RWPE1 (cell line): ENCODE measurements at regions not wholly inside any gene's neighbourhood (a gene's known extent, or its start where the extent isn't known, plus 50 kb on each side); places are given as distances from the start of the nearest gene placed in this dataset.
A peak's percentile ranks its signal among the peaks of the same experiment; 100 is the strongest.
"Not testable (repeated sequence)": the region's sequence is repeated elsewhere in the genome, so short reads cannot be mapped to it uniquely, and the experiment has no call there.

Experiments
- CTCF ChIA-PET: fragments of 350-600 bp; sonication (Branson Sonifier 250); formaldehyde crosslinking; extraction: SDS; loops from one replicate; lab custom pipeline; 2021; lab: Yijun Ruan, JAX
- POLR2A ChIA-PET: fragments of 400-600 bp; formaldehyde crosslinking; extraction: SDS; loops from one replicate; lab custom pipeline; 2020; ENCODE audit warnings: antibody characterized with exemption; ENCODE audit not compliant: low non-redundant PET; lab: Yijun Ruan, JAX
- DNase-seq: peaks from one replicate; pipeline ENCODE4 v3.0.0; 2012; ENCODE audit warnings: low spot score
- H3K27ac ChIP-seq: fragments of 450-650 bp; 2 replicates; pipeline ENCODE4 v1.5.1; 2017
- TF ChIP-seq, protein P1 (sequence below): fragments of 450-650 bp; conservative IDR thresholded peaks from 2 replicates; pipeline ENCODE4 v1.5.1; 2017; ENCODE audit warnings: low read depth, mild to moderate bottlenecking

DNA sequence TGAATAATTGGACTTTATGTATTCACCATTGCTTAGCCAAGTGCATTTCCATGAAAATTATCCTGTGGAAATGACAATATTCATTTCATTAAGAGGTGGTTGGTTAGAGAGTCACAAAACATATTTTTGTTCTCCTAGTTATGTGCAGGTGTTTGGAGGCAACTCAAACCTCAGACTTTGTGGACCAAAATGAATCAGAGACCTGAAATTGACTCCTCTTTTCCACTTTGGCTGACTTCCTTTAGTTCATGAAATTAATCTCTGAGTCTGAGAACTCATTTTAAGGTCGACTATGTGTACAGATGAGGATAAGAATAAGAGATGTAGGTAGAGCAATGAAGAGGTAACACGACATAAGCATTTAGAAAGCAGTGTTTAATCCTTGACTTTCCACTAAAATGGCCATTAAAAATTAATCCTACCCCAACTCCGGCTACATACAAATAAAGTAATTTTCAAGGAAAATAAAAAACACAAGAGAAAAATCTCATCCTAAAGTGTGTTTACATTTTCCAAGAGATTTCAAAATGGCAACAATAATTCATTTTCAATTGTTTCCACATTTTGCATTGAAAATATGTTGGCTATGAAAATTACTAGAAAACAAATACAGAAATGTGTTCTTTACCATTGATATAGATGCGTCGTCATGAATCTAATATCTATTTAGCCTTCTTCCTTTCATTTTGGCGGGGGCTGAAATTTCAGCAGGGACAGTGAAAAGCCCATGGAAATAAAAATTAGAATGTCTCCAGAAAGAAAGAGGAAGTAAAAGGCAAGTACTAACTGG is 185.4 kb upstream of the CSNK1A1L start:
- no peak for DNase-seq
- CTCF ChIA-PET: no interaction called here
- no peak overlapping the region for H3K27ac ChIP-seq
- TF ChIP-seq, protein P1, sequence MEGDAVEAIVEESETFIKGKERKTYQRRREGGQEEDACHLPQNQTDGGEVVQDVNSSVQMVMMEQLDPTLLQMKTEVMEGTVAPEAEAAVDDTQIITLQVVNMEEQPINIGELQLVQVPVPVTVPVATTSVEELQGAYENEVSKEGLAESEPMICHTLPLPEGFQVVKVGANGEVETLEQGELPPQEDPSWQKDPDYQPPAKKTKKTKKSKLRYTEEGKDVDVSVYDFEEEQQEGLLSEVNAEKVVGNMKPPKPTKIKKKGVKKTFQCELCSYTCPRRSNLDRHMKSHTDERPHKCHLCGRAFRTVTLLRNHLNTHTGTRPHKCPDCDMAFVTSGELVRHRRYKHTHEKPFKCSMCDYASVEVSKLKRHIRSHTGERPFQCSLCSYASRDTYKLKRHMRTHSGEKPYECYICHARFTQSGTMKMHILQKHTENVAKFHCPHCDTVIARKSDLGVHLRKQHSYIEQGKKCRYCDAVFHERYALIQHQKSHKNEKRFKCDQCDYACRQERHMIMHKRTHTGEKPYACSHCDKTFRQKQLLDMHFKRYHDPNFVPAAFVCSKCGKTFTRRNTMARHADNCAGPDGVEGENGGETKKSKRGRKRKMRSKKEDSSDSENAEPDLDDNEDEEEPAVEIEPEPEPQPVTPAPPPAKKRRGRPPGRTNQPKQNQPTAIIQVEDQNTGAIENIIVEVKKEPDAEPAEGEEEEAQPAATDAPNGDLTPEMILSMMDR: no peak
- POLR2A ChIA-PET: no interaction called here

DNA sequence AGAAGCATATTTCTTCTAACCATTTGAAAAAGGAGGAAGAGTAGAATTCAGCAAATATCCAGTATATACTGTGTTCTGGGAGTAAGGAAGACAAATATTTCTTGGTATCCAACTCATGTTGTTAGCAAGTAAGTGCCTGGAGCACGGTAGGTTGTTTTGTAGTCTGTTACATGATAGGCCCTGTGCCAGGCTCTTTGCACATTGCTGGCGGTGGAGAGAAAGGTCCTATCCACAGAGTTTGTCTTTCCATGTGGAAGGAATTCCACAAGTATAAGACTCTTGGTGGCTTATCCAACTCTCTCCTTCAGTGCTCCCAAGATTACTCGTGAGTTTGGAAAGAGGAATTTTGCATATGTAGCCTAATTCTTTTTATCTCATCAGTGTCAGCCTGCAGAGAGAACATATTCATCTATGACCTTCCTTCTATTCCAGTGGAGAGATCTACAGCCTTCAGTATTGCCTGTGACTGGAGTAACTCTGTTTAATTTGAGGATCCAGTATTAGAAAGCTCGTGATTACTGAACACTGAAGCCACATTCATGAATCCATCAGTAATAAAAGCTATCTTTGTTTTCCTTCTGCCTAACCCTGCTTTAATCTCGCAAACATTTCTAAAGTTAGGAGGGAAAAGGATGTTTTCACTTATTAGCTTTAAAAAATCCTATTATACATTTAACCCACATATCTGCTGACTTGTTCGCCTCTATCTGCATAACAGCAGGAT is 183.9 kb upstream of the CSNK1A1L start:
- TF ChIP-seq, protein P1: no peak
- no peak overlapping the region for H3K27ac ChIP-seq
- no peak for DNase-seq
- CTCF ChIA-PET: interaction anchor here (0.5 kb wide), 1 partner anchor 60 kb away, joined by 5 read pairs; no protein-coding TSS in a partner anchor
- POLR2A ChIA-PET: no interaction called here

DNA sequence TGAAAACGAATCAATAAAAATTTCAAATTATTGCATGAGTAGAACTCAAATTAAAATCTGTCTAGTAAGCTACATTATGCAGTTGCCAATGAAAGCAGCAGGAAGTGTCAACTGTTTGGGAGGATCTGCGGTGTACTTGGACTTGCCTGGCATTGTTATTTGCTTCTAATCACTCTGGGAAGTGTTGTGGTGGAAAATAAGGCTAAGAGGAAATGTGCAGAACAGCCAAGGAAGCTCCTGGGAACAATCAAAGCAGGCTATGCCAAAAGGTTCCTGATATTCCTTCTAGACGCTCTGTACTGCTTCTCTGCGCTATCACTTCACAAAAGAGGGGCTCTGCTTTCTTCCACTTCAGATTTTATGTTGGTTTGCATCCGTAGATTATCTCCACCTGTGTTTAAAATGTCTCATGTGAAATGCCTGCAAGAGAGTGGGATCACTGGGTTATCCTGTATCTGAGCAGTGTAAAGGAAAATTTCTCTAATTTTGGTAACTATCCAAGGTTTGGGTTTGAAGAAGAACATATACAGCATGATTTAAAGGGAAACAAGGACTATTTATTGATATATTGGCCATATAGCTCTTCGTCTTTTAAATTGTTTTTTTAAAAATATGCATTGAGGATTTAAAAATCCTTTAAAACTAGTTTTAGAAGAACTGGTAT is 182.7 kb upstream of the CSNK1A1L start:
- DNase-seq: no peak
- ChIA-PET CTCF (no interaction called here), POLR2A (no interaction called here)
- TF ChIP-seq, protein P1: no peak
- H3K27ac ChIP-seq: no peak overlapping the region

DNA sequence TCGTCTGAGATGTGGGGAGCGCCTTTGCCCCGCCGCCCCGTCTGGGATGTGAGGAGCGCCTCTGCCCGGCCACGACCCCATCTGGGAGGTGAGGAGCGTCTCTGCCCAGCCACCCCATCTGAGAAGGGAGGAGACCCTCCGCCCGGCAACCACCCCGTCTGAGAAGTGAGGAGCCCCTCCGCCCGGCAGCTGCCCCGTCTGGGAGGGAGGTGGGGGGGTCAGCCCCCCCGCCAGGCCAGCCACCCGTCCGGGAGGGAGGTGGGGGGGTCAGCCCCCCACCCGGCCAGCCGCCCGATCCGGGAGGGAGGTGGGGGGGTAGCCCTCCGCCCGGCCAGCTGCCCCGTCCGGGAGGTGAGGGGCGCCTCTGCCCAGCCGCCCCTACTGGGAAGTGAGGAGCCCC is 174.8 kb upstream of the CSNK1A1L start:
- CTCF ChIA-PET, POLR2A ChIA-PET: not testable (repeated sequence)

DNA sequence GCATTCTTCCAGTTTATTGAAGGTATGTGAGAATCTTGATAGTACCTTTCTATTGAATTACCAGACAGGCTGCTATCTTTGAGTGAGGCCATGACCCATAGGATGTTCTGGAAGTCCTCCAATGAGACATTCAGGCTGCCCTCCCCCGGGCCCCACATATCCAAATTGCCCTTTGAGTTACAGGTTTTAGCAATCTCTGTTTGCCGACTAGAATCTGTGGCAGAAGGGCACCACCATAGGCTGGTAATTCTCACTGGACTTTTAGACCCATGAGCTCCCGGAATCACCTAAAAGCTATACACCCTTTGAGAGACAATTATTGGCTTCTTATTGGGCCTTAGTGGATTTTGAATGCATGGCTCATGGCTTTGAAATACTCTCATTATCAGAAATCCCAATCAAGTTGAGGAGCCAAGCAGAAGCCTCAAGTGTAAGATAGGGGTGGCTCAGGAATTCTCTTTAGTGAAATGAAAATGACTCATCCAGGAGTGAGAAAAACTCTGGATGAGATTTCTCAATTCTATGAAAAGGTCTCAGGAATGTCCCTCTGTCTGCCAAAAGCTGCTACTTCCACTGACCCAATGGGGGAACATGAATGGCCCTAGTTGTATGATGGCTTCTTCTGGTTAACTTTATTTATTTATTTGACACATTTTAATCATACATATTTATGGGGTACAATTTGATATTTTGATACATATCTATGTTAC is 172.1 kb upstream of the CSNK1A1L start:
- TF ChIP-seq, protein P1: no peak
- no peak overlapping the region for H3K27ac ChIP-seq
- ChIA-PET CTCF (no interaction called here), POLR2A (no interaction called here)
- peak; percentile 23 for DNase-seq

More for the DNA sequence above, 174.8 kb upstream of the CSNK1A1L start:
- H3K27ac ChIP-seq, DNase-seq: not testable (repeated sequence)

DNA sequence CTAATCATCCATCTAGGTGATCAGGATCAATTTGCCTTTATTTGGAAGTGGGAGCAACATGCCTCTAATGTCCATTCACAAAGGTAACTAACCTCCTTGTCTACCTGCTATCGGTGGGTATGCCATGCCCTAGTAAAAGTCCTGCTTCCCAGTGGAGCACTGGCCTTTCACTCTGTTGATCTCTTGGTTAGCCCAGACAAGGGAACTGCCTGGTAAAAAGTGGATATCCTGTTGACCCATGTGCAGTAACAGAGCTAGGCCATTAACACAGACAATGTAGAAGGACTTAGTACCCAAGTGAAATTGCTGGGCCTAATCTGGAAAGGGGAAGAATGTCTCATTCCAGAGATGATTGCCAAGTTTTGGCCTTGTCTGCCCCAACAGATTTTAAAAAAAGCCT is 171.5 kb upstream of the CSNK1A1L start:
- POLR2A ChIA-PET: no interaction called here
- DNase-seq: no peak
- TF ChIP-seq, protein P1: no peak
- CTCF ChIA-PET: no interaction called here
- no peak overlapping the region for H3K27ac ChIP-seq
